ENCODE measurements at regions not wholly inside any gene's neighbourhood (a gene's known extent, or its start where the extent isn't known, plus 50 kb on each side); places are given as distances from the start of the nearest gene placed in this dataset.
"Not testable (repeated sequence)": the region's sequence is repeated elsewhere in the genome, so short reads cannot be mapped to it uniquely, and the experiment has no call there.

DNA sequence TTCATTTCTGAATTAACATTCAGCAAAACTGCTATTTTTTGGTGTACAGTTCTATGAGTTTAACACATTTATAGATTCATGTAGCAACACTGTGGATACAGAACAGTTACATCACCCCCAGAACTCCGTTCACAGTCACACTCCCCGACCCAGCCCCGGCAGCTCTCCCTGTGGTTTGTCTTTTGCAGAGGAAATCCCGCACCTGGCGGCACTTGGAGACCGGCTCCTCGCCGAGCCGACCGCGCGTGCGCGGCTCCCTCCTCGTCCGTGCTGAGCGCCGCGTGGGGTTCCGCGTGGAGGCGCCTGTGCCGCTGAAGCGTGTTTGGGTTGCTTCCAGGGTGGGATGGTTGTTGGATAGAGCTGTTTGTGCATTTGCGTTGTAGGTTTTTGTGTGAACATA lies 132.6 kb upstream of the PDCD2 start:
- not testable (repeated sequence) for TF ChIP-seq ZNF184 (CRISPR knock-in tag; IDR thresholded peaks at IDR 0.05); ZNF766 (CRISPR knock-in tag; conservative IDR thresholded peaks at IDR 0.05); MXI1 (IDR thresholded peaks at IDR 0.05; ENCODE audit: low read depth, low read length); FOS (IDR thresholded peaks at IDR 0.05; ENCODE audit: extremely low read depth, insufficient read length); SIRT6 (IDR thresholded peaks at IDR 0.05; ENCODE audit: low read depth, low read length); MEIS2 (IDR thresholded peaks at IDR 0.05; ENCODE audit: partially characterized antibody); SMARCC2 (IDR thresholded peaks at IDR 0.05; ENCODE audit: low read depth); NFE2 (IDR thresholded peaks at IDR 0.05; ENCODE audit: low read depth)
- TF ChIP-seq, protein P1, sequence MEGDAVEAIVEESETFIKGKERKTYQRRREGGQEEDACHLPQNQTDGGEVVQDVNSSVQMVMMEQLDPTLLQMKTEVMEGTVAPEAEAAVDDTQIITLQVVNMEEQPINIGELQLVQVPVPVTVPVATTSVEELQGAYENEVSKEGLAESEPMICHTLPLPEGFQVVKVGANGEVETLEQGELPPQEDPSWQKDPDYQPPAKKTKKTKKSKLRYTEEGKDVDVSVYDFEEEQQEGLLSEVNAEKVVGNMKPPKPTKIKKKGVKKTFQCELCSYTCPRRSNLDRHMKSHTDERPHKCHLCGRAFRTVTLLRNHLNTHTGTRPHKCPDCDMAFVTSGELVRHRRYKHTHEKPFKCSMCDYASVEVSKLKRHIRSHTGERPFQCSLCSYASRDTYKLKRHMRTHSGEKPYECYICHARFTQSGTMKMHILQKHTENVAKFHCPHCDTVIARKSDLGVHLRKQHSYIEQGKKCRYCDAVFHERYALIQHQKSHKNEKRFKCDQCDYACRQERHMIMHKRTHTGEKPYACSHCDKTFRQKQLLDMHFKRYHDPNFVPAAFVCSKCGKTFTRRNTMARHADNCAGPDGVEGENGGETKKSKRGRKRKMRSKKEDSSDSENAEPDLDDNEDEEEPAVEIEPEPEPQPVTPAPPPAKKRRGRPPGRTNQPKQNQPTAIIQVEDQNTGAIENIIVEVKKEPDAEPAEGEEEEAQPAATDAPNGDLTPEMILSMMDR (IDR thresholded peaks at IDR 0.05 in 2 of 3, conservative IDR thresholded peaks at IDR 0.05 in 1 of 3; ENCODE audit: insufficient read depth in 2 of 3, low read depth in 1 of 3, low read length in 3 of 3), result not testable (repeated sequence)
- TF ChIP-seq, protein P2, sequence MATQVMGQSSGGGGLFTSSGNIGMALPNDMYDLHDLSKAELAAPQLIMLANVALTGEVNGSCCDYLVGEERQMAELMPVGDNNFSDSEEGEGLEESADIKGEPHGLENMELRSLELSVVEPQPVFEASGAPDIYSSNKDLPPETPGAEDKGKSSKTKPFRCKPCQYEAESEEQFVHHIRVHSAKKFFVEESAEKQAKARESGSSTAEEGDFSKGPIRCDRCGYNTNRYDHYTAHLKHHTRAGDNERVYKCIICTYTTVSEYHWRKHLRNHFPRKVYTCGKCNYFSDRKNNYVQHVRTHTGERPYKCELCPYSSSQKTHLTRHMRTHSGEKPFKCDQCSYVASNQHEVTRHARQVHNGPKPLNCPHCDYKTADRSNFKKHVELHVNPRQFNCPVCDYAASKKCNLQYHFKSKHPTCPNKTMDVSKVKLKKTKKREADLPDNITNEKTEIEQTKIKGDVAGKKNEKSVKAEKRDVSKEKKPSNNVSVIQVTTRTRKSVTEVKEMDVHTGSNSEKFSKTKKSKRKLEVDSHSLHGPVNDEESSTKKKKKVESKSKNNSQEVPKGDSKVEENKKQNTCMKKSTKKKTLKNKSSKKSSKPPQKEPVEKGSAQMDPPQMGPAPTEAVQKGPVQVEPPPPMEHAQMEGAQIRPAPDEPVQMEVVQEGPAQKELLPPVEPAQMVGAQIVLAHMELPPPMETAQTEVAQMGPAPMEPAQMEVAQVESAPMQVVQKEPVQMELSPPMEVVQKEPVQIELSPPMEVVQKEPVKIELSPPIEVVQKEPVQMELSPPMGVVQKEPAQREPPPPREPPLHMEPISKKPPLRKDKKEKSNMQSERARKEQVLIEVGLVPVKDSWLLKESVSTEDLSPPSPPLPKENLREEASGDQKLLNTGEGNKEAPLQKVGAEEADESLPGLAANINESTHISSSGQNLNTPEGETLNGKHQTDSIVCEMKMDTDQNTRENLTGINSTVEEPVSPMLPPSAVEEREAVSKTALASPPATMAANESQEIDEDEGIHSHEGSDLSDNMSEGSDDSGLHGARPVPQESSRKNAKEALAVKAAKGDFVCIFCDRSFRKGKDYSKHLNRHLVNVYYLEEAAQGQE (IDR thresholded peaks at IDR 0.05; ENCODE audit: borderline replicate concordance), result not testable (repeated sequence)
- TF ChIP-seq, protein P2 (CRISPR knock-in tag; IDR thresholded peaks at IDR 0.05; ENCODE audit: low read depth), result not testable (repeated sequence)
- TF ChIP-seq, protein P3, sequence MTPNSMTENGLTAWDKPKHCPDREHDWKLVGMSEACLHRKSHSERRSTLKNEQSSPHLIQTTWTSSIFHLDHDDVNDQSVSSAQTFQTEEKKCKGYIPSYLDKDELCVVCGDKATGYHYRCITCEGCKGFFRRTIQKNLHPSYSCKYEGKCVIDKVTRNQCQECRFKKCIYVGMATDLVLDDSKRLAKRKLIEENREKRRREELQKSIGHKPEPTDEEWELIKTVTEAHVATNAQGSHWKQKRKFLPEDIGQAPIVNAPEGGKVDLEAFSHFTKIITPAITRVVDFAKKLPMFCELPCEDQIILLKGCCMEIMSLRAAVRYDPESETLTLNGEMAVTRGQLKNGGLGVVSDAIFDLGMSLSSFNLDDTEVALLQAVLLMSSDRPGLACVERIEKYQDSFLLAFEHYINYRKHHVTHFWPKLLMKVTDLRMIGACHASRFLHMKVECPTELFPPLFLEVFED (CRISPR knock-in tag; conservative IDR thresholded peaks at IDR 0.05), result not testable (repeated sequence)
- TF ChIP-seq, protein P4, sequence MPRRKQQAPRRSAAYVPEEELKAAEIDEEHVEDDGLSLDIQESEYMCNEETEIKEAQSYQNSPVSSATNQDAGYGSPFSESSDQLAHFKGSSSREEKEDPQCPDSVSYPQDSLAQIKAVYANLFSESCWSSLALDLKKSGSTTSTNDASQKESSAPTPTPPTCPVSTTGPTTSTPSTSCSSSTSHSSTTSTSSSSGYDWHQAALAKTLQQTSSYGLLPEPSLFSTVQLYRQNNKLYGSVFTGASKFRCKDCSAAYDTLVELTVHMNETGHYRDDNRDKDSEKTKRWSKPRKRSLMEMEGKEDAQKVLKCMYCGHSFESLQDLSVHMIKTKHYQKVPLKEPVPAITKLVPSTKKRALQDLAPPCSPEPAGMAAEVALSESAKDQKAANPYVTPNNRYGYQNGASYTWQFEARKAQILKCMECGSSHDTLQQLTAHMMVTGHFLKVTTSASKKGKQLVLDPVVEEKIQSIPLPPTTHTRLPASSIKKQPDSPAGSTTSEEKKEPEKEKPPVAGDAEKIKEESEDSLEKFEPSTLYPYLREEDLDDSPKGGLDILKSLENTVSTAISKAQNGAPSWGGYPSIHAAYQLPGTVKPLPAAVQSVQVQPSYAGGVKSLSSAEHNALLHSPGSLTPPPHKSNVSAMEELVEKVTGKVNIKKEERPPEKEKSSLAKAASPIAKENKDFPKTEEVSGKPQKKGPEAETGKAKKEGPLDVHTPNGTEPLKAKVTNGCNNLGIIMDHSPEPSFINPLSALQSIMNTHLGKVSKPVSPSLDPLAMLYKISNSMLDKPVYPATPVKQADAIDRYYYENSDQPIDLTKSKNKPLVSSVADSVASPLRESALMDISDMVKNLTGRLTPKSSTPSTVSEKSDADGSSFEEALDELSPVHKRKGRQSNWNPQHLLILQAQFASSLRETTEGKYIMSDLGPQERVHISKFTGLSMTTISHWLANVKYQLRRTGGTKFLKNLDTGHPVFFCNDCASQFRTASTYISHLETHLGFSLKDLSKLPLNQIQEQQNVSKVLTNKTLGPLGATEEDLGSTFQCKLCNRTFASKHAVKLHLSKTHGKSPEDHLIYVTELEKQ (CRISPR knock-in tag; IDR thresholded peaks at IDR 0.05), result not testable (repeated sequence)

Data from K562 (cell line).